ENCODE measurements at regions not wholly inside any gene's neighbourhood (a gene's known extent, or its start where the extent isn't known, plus 50 kb on each side); places are given as distances from the start of the nearest gene placed in this dataset.

- DNase-seq = no peak
These were observed 54.4 kb upstream of the CELF4 start for GRCh38 chr18:37619964-37620363.

GRCh38 chr18:37617623-37618022 is 52.0 kb upstream of the CELF4 start:
- no peak for DNase-seq

Data from stimulated activated CD4-positive, alpha-beta T cell treated with anti-CD3 and anti-CD28 coated beads, Interleukin-1b, Interleukin-23, amount 100 ng/mL, for 48 hours (primary cell).